AG09319 (cell line): ENCODE measurements at regions not wholly inside any gene's neighbourhood (a gene's known extent, or its start where the extent isn't known, plus 50 kb on each side); places are given as distances from the start of the nearest gene placed in this dataset.

Experiments used
- DNase-seq: peaks from one replicate; pipeline ENCODE4 v3.0.0-alpha.2; 2010; ENCODE audit warnings: low read depth; ENCODE audit errors: extremely low read depth
- CTCF ChIP-seq: IDR thresholded peaks from 2 replicates; pipeline ENCODE4 v1.5.1; 2011; ENCODE audit warnings: low read depth, mild to moderate bottlenecking, inconsistent platforms, low read length, moderate library complexity

GRCh38 chr4:106602711-106603110 is 234.1 kb upstream of the GIMD1 start:
- no peak for DNase-seq
- TF ChIP-seq CTCF: no peak

- DNase-seq: no peak
- no peak for TF ChIP-seq CTCF
Observed at GRCh38 chr4:106601519-106601918, 232.9 kb upstream of the GIMD1 start.

- no peak for DNase-seq
- no peak for TF ChIP-seq CTCF
Observed at GRCh38 chr4:106595906-106596305, 227.3 kb upstream of the GIMD1 start.

GRCh38 chr4:106594291-106594952 is 225.8 kb upstream of the GIMD1 start:
- TF ChIP-seq CTCF: no peak
- no peak for DNase-seq

- no peak for TF ChIP-seq CTCF
- DNase-seq: no peak
Observed at GRCh38 chr4:106588891-106589290, 220.3 kb upstream of the GIMD1 start.

- DNase-seq: no peak
- no peak for TF ChIP-seq CTCF
Observed at GRCh38 chr4:106587558-106587957, 219.0 kb upstream of the GIMD1 start.

- no peak for TF ChIP-seq CTCF
- no peak for DNase-seq
Observed at GRCh38 chr4:106585915-106586349, 217.4 kb upstream of the GIMD1 start.
